ENCODE measurements at regions not wholly inside any gene's neighbourhood (a gene's known extent, or its start where the extent isn't known, plus 50 kb on each side); places are given as distances from the start of the nearest gene placed in this dataset.

DNA sequence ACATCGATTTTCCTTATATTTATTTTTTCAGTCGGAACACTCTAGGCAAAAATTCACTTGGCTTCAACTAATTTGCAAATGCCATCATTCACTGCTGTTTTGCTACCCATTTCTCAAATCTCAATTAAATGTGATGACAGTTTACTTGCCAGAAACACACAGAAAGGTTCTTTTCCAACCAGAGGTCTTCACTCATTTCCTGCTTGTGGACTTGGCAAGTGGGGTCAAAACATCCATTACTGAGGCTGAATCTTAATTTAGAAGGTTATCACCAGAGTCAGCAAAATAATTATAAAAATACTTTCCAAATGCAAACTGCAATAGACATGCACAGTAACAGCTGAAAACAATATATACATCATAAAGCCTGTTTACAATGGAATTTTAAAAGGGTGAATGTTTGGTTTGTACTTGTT, 625.4 kb upstream of the TBL1XR1 start:
- TF ChIP-seq, protein P1, sequence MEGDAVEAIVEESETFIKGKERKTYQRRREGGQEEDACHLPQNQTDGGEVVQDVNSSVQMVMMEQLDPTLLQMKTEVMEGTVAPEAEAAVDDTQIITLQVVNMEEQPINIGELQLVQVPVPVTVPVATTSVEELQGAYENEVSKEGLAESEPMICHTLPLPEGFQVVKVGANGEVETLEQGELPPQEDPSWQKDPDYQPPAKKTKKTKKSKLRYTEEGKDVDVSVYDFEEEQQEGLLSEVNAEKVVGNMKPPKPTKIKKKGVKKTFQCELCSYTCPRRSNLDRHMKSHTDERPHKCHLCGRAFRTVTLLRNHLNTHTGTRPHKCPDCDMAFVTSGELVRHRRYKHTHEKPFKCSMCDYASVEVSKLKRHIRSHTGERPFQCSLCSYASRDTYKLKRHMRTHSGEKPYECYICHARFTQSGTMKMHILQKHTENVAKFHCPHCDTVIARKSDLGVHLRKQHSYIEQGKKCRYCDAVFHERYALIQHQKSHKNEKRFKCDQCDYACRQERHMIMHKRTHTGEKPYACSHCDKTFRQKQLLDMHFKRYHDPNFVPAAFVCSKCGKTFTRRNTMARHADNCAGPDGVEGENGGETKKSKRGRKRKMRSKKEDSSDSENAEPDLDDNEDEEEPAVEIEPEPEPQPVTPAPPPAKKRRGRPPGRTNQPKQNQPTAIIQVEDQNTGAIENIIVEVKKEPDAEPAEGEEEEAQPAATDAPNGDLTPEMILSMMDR (IDR thresholded peaks at IDR 0.05): no peak
- TF ChIP-seq POLR2A (IDR thresholded peaks at IDR 0.05): no peak

All from thyroid gland (tissue), 4 donors.